Small intestine (tissue), 7 donors: ENCODE measurements at regions not wholly inside any gene's neighbourhood (a gene's known extent, or its start where the extent isn't known, plus 50 kb on each side); places are given as distances from the start of the nearest gene placed in this dataset.

Experiments used
- DNase-seq, 2 donors: peaks; one replicate each; pipeline versions ENCODE4 v3.0.0 to v3.0.0-alpha.2; 2013
- FAIRE-seq: peaks from 2 replicates; lab custom pipeline; 2012; peaks lifted over from hg19 to GRCh38; lab: Jason Lieb, UNC
- H3K27ac ChIP-seq, 3 donors: one replicate each; pipeline ENCODE4 v1.5.1; 2013; ENCODE audit warnings: low read length in 2 of 3, mild to moderate bottlenecking in 2 of 3, control low read depth in 1 of 3, inconsistent platforms in 1 of 3, low read depth in 1 of 3, moderate library complexity in 1 of 3
- H3K27me3 ChIP-seq, 3 donors: one replicate each; pipeline ENCODE4 v1.6.1; 2013; ENCODE audit warnings: low read length in 3 of 3, inconsistent platforms in 1 of 3; ENCODE audit not compliant: control insufficient read depth in 3 of 3, insufficient read depth in 3 of 3
- H3K36me3 ChIP-seq, 3 donors: one replicate each; pipeline ENCODE4 v1.6.1; 2013; ENCODE audit warnings: low read length in 3 of 3, inconsistent platforms in 1 of 3, low read depth in 1 of 3, mild to moderate bottlenecking in 1 of 3, moderate library complexity in 1 of 3; ENCODE audit not compliant: control insufficient read depth in 3 of 3, insufficient read depth in 2 of 3
- H3K4me1 ChIP-seq, 3 donors: one replicate each; pipeline ENCODE4 v1.6.1; 2013; ENCODE audit warnings: low read length in 2 of 3, inconsistent platforms in 1 of 3, low read depth in 1 of 3, mild to moderate bottlenecking in 1 of 3, moderate library complexity in 1 of 3; ENCODE audit not compliant: control insufficient read depth in 3 of 3, insufficient read depth in 2 of 3
- H3K4me3 ChIP-seq, 3 donors: one replicate each; pipeline ENCODE4 v1.5.1; 2013; ENCODE audit warnings: low read length in 3 of 3, control low read depth in 1 of 3, inconsistent platforms in 1 of 3, low read depth in 1 of 3, mild to moderate bottlenecking in 1 of 3, moderate library complexity in 1 of 3
- H3K9me3 ChIP-seq, 2 donors: one replicate each; pipeline ENCODE4 v1.6.1; 2013; ENCODE audit warnings: low read depth in 1 of 2, low read length in 1 of 2; ENCODE audit not compliant: control insufficient read depth in 2 of 2, insufficient read depth in 1 of 2
- WGBS, 3 donors: extraction: QIAGEN DNeasy Blood & Tissue Kit; methylation state at CpG; one replicate each; pipeline ENCODE4 v1.1.7; 2013; 5-methylcytosine and 5-hydroxymethylcytosine counted together
- donor health status: healthy with polysubstance abuse.
- donor health status: control.
- donor health status: control.
- donor health status: Bipolar disorder and iron deficiency.
- donor health status: healthy.

- 63 to 77% (median 70%) methylated on average over 16 of the region's 16 CpGs for WGBS, 3 donors
- no peaks in the 10 kb centered on the region for H3K36me3 ChIP-seq
- H3K4me1 ChIP-seq = no peaks in the 10 kb centered on the region
- FAIRE-seq = no peak
- peak overlapping the region in 1 of 3 donors; percentile 4 for H3K27ac ChIP-seq
- no peak overlapping the region for H3K4me3 ChIP-seq
- H3K9me3 ChIP-seq = no peaks in the 10 kb centered on the region
- DNase-seq = no peak
- no peaks in the 10 kb centered on the region for H3K27me3 ChIP-seq
Observed at GRCh38 chr20:60482221-60483008, 524.2 kb downstream of the CDH26 start.

GRCh38 chr20:60483371-60483770 is 525.1 kb downstream of the CDH26 start:
- FAIRE-seq (no peak), DNase-seq (no peak)
- no peaks in the 10 kb centered on the region for H3K36me3 ChIP-seq
- H3K27me3 ChIP-seq = no peaks in the 10 kb centered on the region
- no peak overlapping the region for H3K4me3 ChIP-seq
- H3K27ac ChIP-seq = no peak overlapping the region
- 71 to 78% (median 78%) methylated on average over 1 of the region's 1 CpG for WGBS, 3 donors
- H3K4me1 ChIP-seq = no peaks in the 10 kb centered on the region
- no peaks in the 10 kb centered on the region for H3K9me3 ChIP-seq

- no peaks in the 10 kb centered on the region for H3K36me3 ChIP-seq
- DNase-seq = no peak
- H3K4me1 ChIP-seq = no peaks in the 10 kb centered on the region
- 68 to 69% (median 68%) methylated on average over 7 of the region's 7 CpGs for WGBS, 3 donors
- no peak overlapping the region for H3K4me3 ChIP-seq
- no peaks in the 10 kb centered on the region for H3K9me3 ChIP-seq
- H3K27me3 ChIP-seq = no peaks in the 10 kb centered on the region
- no peak overlapping the region for H3K27ac ChIP-seq
- FAIRE-seq = no peak
Observed at GRCh38 chr20:60484316-60484715, 526.1 kb downstream of the CDH26 start.

GRCh38 chr20:60485012-60485760 is 527.0 kb downstream of the CDH26 start:
- no peaks in the 10 kb centered on the region for H3K4me1 ChIP-seq
- 57 to 79% (median 77%) methylated on average over 19 to 20 of the region's 20 CpGs for WGBS, 3 donors
- H3K27me3 ChIP-seq = no peaks in the 10 kb centered on the region
- no peak overlapping the region for H3K4me3 ChIP-seq
- FAIRE-seq = no peak
- H3K9me3 ChIP-seq = no peaks in the 10 kb centered on the region
- DNase-seq = no peak
- no peak overlapping the region for H3K27ac ChIP-seq
- H3K36me3 ChIP-seq = no peaks in the 10 kb centered on the region

- 78 to 84% (median 82%) methylated on average over 10 of the region's 10 CpGs for WGBS, 3 donors
Observed at GRCh38 chr20:60486315-60486714, 528.1 kb downstream of the CDH26 start.

GRCh38 chr20:60486937-60487336 is 528.7 kb downstream of the CDH26 start:
- Histone ChIP-seq H3K4me1 (no peaks in the 10 kb centered on the region), H3K4me3 (no peak overlapping the region), H3K36me3 (no peaks in the 10 kb centered on the region), H3K27me3 (no peaks in the 10 kb centered on the region), H3K9me3 (no peaks in the 10 kb centered on the region), H3K27ac (no peak overlapping the region)
- 88 to 93% (median 90%) methylated on average over 8 of the region's 8 CpGs for WGBS, 3 donors
- DNase-seq (no peak), FAIRE-seq (no peak)

More at GRCh38 chr20:60486315-60486714, 528.1 kb downstream of the CDH26 start:
- Histone ChIP-seq H3K27me3 (no peaks in the 10 kb centered on the region), H3K27ac (no peak overlapping the region), H3K36me3 (no peaks in the 10 kb centered on the region), H3K9me3 (no peaks in the 10 kb centered on the region), H3K4me1 (no peaks in the 10 kb centered on the region), H3K4me3 (no peak overlapping the region)
- DNase-seq (no peak), FAIRE-seq (no peak)

GRCh38 chr20:60490217-60491050 is 532.2 kb downstream of the CDH26 start:
- no peaks in the 10 kb centered on the region for H3K9me3 ChIP-seq
- no peaks in the 10 kb centered on the region for H3K4me1 ChIP-seq
- 57 to 72% (median 57%) methylated on average over 8 of the region's 8 CpGs for WGBS, 3 donors
- no peaks in the 10 kb centered on the region for H3K36me3 ChIP-seq
- FAIRE-seq (no peak), DNase-seq (no peak)
- no peak overlapping the region for H3K27ac ChIP-seq
- H3K4me3 ChIP-seq = no peak overlapping the region
- no peaks in the 10 kb centered on the region for H3K27me3 ChIP-seq

- WGBS, 3 donors = 52 to 77% (median 70%) methylated on average over 5 of the region's 5 CpGs
- Histone ChIP-seq H3K4me1 (no peaks in the 10 kb centered on the region), H3K36me3 (no peaks in the 10 kb centered on the region), H3K27ac (no peak overlapping the region), H3K9me3 (no peaks in the 10 kb centered on the region), H3K4me3 (no peak overlapping the region), H3K27me3 (no peaks in the 10 kb centered on the region)
- DNase-seq = no peak
- no peak for FAIRE-seq
Observed at GRCh38 chr20:60491051-60491581, 532.9 kb downstream of the CDH26 start.
